Vagina (tissue), 2 donors: ENCODE measurements at regions not wholly inside any gene's neighbourhood (a gene's known extent, or its start where the extent isn't known, plus 50 kb on each side); places are given as distances from the start of the nearest gene placed in this dataset.

Experiments
- POLR2A ChIP-seq, 2 donors: fragments of 450-650 bp; IDR thresholded peaks; one replicate each; pipeline ENCODE4 v1.6.1; 2017; ENCODE audit warnings: antibody characterized with exemption in 2 of 2, mild to moderate bottlenecking in 2 of 2, moderate library complexity in 2 of 2
- POLR2AphosphoS5 ChIP-seq, 2 donors: sonication (generic); formaldehyde crosslinking; IDR thresholded peaks; one replicate each; pipeline ENCODE4 v1.9.0; 2017; ENCODE audit warnings: antibody characterized with exemption in 2 of 2, mild to moderate bottlenecking in 2 of 2, low read depth in 1 of 2; ENCODE audit not compliant: insufficient read depth in 1 of 2
- TF ChIP-seq, protein P1 (sequence below), 3 experiments: fragments of 450-650 bp in 2 of 3; fragments of 200-600 bp in 1 of 3; sonication (generic) in 1 of 3; IDR thresholded peaks; one replicate each; pipeline ENCODE4 v1.5.1; 2017 to 2019; ENCODE audit warnings: antibody characterized with exemption in 3 of 3, mild to moderate bottlenecking in 2 of 3, moderate library complexity in 2 of 3

- TF ChIP-seq, protein P1, sequence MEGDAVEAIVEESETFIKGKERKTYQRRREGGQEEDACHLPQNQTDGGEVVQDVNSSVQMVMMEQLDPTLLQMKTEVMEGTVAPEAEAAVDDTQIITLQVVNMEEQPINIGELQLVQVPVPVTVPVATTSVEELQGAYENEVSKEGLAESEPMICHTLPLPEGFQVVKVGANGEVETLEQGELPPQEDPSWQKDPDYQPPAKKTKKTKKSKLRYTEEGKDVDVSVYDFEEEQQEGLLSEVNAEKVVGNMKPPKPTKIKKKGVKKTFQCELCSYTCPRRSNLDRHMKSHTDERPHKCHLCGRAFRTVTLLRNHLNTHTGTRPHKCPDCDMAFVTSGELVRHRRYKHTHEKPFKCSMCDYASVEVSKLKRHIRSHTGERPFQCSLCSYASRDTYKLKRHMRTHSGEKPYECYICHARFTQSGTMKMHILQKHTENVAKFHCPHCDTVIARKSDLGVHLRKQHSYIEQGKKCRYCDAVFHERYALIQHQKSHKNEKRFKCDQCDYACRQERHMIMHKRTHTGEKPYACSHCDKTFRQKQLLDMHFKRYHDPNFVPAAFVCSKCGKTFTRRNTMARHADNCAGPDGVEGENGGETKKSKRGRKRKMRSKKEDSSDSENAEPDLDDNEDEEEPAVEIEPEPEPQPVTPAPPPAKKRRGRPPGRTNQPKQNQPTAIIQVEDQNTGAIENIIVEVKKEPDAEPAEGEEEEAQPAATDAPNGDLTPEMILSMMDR (IDR thresholded peaks at IDR 0.05), result no peak
- TF ChIP-seq POLR2AphosphoS5 (IDR thresholded peaks at IDR 0.05; ENCODE audit: insufficient read depth in 1 of 2, low read depth in 1 of 2) (peak in 1 of 2 donors; percentile 24), POLR2A (IDR thresholded peaks at IDR 0.05) (no peak)
These were observed 157.2 kb upstream of the CARMIL1 start for GRCh38 chr6:25122001-25122400.
